IPS-NIHi7 (cell line): ENCODE measurements at regions not wholly inside any gene's neighbourhood (a gene's known extent, or its start where the extent isn't known, plus 50 kb on each side); places are given as distances from the start of the nearest gene placed in this dataset.

ENCODE experiments used
- DNase-seq: peaks from one replicate; pipeline ENCODE4 v3.0.0; 2012; ENCODE audit warnings: mixed read lengths; ENCODE audit errors: extremely low spot score

DNA sequence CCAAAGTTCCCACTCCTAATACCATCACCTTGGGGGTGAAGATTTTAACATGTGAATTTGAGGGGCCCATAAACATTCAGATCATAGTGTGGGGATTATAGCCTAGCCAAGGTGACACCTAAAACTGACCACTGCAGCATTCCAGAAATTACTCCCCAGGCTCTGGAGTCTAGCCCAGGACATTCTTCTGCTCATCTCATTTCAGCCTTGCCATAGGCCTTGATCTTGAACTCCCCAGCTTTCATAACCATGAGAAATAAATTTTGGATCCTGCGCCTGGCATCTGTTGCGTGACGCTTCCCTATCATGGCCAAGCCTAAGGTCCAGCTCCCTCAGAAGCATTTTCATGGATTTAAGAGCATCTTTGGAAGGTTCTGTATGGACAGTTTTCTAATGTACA lies 502.9 kb upstream of the THBS1 start:
- no peak for DNase-seq

DNA sequence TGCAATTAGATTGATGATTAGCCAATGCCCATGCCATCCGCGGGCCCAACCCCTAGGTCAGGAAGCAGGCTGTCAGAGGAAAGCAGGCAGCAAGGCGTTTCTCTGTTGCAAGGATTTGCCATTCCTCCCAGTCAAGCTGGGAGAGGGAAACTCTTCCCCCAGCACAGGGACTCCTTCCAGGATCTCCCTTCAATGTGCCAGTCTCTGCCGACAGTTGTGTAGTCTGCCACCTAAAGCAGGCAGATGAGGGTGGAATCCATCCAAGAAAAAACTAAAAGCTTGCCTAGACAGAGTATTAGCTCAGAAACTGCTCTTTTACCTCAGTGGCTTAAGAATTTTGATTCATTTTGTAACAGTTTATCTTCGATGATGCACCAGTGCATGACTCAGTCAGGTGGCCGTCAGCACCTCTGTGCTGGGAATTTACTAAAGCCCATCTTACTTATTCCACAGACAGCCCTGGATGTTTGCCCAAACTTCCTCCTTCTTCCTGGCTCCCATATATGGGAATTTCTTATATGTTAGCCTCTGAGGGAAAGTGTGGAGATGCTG lies 501.5 kb upstream of the THBS1 start:
- no peak for DNase-seq

DNA sequence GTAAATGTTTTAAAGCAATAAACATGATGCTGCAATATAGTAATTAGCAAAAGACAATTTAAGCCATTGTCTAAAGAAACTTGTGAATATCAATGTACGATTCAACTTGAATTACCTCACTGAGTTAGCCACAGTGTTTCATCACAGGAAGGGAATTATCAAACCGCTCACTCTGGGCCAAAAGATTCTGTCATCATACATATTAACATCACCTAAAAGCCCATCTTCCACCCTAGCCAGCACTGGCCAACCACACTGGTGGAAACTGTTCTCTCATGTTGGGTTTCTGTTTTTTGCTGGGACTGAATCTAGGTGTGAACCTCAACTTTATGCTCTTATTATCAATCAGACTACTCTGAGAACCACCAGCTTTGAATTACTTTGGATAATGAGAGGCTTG lies 497.7 kb upstream of the THBS1 start:
- no peak for DNase-seq

DNA sequence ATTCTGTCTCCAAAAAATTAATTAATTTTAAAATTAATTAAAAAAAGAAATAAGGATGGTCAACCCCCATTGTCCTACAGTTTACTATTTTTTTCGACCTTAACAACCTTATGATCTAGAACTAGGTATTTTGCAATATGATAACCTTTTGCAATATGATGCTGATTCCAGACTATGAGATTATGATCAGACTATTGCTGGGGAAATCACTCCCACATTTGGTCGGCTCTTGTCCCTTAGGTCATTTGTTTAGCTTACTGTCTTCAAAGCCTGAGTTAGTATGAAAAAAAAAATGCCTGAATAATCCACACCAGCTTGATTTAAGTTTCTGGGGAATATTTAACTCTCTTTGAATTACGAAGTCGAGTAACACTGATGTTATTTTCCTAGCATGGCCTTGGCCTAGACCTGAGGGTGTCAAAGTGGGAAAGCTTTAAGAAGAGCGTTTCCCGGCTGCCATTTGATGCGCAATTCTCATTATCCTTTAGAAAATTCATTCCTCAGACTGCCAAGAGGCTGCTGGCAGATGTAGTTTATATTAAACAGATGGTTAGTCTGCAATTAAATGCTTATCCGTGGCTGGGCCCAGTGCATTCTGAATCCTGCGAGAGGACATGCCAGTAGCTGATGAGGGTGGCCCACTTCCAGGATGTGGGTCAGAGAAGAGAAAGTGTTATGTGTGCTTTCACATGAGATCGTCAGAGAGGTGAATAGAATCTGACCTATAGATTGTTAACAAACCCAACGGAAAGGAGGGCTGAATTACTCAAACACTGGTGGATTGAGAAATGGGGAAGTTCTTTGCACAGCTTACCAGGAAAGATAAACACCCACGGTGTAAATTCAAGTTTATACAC lies 496.0 kb upstream of the THBS1 start:
- no peak for DNase-seq

DNA sequence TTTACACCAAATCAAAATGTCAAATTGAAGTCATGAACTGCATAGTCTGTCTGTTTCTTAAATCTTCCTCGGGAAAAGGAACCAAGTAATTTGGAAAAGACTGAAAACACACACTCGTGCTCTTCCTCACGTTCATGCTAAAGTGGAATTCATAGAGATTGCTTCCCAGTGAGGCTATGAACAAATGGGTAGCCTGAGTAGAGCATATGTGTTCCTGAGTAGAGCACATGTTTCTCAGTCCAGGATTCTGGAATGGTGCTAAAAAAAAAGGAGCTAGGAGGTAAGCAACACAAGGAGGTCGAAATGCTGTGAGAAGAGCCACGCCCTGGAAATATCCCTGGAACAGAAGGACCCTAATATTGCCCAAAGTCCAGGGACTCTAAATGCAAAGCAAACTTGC lies 494.2 kb upstream of the THBS1 start:
- no peak for DNase-seq

DNA sequence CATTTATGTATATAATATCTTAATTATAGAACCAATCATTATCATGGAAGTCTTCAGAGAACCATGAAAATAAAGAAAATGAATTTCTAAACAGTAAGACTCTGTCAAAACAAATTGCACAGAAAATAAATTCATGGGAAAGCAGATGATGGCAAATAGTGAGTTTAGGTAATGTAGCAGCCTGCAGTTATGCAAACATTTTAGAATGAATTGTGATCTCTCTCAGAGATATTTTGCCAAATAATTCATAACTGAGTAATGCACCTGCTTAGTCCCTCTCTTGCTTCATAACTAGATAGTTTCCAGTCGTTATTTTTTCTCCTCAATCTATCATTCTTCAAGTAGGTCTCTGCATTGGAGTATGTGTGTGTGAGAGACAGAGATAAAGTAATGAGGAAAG lies 492.7 kb upstream of the THBS1 start:
- DNase-seq: no peak

DNA sequence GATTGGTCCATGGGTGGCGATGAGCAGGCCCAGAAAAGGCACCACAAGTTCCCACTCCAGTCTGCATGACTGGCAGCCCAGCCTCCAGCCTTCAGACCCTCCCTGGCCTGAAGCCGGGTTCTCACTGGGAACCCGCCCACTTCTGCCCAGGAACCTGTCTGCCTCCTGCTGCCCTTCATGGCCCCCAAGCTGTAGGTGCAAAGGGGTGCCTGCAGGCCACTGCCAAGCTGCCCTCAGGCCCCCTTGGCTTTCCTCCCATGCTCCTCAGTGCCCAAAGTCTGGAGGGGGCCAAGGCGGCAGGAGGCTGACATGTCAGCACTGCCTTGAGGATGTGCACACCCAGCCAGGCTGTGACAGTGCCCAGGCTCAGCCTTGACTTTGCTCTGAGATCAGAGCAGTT lies 488.5 kb upstream of the THBS1 start:
- no peak for DNase-seq

DNA sequence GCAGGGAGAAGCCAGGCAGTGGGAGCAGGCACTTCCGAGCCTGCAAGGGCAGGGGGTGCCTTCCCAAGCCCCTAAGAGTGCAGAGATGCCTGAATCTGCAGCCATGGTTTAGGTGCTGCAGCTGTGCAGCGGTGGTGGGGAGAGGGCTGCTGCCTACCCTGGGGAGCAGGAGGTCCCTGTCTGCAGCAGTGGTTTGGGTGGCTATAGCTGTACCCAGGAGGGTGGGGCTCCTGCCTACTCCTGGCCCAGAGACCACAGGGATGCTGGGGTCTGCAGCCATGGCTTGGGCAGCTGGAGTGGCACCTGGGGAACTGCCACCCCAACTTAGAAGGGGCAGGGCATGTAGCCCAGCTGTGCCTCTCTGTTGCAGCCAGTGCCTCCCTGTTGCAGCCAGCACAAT lies 488.1 kb upstream of the THBS1 start:
- DNase-seq: no peak

DNA sequence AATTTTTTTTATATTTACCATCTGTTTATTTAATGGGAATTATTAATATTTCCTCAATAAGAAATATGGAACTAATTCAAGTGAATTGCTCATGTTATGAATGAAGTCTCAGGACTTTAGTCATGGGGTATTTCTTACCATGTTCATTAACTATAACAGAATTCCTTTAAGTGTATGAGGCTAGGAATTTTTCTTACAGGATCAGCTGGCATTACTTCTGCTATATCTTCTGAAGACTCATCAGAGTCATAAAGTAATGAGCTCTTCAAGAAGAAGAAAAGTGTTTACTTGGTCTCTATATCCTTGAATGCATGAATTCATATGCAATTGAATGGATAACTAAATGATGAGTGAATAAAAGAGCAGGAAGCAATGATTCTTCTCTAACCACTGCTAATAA lies 486.8 kb upstream of the THBS1 start:
- DNase-seq: no peak

DNA sequence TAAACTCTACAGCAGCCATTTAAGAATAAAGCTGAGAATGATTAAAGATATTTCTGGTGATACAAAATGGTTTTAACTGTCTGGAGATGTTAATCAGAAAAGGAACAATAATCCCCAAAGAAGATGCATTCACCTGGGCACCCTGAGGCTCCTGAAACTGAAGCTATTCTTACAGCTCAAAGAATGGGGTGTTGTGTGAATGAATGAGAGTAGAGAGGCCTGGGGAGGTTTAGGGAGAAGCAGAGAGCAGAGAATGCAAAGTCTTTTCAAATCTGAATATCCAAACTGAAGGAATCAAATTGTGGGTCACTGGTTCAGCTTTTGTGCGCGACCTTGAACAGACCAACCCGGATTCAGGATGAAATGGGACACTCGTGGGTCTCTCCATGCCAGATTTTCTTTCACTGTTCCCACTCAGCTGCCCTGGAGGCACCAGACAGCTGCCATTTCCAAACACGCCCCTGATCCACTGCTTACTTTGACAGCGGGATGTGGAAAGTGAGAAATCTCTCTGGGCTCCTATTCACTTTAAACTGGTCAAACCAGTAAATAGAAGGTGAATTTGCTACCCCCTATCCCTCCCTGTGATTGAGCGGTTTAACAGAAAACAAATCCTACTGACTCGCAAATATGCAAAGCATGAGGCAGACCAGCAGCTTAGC lies 485.5 kb upstream of the THBS1 start:
- peak; percentile 31 for DNase-seq

DNA sequence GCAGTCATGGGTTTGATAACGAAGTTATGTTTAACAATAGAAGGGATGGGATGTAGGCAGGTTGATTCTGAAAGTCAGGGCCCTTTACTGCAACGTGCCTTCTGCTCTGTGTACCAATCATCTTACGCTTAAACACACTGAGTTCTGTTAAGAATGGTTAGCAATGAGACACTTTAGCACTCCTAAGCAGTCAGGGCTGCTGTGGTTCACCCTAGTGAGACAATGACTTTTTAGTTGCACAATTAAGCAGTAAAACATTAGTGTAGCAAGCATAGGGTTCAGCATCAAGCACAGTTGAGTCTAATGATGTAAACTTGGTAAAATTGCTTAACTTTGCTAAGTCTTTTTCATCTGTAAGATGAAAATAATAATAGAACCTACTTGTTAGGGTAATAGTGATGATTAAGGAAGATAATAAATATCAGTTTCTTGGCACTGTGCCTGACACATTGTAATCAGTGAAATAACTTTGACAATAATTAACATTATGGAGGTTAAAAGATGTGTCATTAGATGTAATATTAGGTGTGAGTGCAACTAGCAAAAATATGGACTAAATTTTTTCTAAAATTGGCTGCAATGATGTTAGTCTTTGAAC lies 484.2 kb upstream of the THBS1 start:
- no peak for DNase-seq

DNA sequence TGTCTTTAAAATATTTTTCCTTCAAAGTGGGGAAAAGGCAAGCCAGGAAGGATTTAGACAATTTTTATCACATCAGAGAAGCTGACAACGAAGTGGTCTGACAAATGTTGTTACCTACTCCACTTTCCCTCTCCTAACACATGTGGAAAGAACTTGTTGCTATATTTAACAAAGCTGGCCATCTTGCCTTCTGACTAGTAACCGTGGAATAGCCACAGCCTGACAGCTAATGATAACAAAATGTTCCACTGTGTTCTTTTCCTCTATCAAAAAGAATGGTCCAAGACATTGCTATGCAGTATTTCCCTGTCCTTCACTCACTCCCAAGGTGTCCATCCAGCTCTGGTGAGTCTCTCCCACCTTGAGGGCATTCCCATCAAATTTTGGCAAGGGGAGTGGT lies 481.4 kb upstream of the THBS1 start:
- DNase-seq: no peak

DNA sequence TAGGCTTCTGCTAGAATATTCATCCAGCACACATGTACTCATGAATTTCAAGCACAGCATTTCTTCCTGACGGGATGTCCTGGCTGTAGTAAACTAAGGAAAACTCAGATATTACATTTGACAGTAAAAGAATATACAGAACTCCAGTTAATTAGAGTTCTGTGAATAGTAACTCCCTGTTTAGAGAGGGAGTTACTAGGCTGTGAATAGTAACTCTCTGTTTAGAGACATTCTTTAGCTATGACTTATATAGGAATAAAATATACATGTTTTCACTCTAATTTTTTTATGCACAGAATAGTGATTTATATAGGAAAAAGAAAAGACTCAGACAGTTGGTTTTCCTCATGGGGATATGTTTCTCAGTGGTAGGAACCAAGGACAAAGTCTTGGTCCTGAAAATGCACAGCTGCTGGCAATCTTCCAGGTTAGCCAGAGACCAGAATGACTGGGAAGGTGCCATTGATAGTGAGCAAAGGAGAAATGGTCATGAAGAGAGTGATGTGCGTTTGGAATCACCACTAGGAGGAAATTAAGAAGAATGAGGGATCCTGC lies 480.7 kb upstream of the THBS1 start:
- no peak for DNase-seq

DNA sequence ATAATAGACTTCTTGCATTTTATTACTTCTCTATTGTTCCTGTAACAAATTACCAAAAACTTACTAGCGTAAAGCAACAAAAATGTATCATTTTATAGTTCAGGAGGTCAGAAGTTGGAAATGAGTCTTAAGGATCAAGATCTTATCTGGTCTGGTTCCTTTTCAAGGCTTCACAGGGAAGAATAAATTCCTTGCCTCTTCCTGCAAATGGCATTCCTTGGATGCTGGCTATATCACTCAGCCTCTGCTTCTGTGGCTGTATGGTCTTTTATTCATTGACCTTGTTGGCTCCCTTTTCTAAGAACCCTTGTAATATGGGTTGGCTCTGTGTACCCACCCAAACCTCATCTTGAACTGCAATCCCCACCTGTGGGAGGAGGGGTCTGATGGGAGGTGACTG lies 478.4 kb upstream of the THBS1 start:
- no peak for DNase-seq

DNA sequence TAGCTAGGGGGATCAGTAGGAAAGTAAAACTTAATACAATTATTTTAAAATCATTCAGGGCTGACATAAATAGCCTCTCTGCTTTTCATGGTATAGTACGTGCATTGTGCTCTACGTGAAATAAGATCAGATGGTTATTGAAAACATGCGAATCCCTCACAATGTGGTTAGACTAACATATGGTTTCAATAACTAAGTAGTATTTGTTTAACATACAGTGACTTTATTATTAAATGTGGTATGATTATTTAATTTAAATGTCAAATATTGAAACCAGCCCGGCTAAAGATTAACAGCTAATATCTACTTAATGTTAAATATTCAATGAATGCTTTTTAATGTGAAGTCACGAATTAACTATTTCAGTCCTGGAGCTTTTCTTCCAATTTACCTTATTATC lies 473.9 kb upstream of the THBS1 start:
- DNase-seq: no peak

DNA sequence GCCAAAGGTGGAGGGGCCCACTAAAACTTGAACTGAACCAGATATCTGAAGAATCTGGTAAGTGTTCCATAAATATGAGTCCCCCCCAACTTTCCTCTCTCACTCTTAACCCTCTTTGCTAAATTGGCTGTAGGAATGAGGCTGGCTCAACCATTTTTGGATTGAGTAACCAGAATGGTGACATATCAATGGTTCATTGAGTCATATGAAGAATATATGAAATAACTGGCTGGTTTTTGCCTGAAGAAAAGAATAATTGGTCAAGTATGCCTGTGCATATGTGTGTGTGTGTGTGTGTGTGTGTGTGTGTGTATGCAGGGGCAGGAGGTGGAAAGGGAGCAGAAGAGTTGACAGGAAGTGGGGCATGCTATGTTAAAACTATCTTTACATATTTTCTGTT lies 472.9 kb upstream of the THBS1 start:
- no peak for DNase-seq

DNA sequence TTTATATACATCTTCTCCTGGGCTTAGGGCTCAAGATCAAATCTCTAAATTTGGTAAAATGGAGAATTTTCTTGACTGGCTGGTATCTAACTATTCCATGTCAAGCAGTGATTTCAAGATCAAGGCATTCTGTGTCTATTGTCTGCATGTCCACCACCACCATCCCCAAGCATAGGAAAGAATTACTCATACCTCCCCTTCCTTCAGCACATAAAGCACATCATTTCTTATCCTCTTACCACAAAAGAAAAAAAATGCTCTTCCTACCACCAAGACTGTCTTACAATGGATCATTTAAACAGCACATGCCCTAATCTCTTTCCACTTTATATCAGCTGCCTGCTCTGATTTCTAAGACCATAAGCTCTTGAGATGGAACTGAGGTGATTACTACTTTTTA lies 470.5 kb upstream of the THBS1 start:
- DNase-seq: no peak

DNA sequence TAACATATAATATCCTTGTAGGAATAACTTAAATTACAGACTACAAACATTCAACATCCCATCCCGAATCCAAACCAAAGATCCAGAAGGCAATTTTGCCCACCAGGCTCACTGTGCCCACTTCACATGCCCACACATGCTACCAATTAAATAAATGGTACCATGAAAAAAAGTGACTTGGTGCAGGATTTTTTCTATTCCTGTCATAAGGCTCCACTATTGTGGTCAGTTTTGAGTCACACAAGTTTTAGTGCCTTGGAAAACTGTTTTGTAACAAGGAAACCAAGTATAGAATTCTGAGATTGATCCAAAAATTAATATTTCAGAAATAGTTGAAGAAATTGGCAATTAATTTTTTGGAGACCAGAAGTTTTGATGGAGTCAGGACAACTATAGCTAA lies 470.1 kb upstream of the THBS1 start:
- DNase-seq: no peak

DNA sequence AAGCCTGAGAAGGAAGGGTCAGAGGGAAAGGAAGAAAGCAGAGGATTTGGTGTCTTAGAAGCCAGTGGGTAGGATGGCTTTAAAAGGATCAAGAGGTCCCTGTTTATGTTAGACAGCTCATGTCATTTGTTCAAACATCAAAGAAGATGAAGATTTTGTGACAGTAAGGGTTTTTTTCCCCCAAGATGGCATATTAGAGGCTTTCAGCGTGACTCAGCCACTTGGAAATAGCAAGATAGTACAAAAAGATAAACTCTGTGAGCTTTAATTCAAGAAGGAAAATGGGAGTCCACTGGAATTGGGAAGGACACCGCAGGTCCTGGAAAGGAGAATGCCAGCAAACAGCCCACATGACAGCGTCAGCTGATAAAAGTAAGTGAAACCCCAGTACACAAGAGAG lies 467.1 kb upstream of the THBS1 start:
- DNase-seq: no peak

DNA sequence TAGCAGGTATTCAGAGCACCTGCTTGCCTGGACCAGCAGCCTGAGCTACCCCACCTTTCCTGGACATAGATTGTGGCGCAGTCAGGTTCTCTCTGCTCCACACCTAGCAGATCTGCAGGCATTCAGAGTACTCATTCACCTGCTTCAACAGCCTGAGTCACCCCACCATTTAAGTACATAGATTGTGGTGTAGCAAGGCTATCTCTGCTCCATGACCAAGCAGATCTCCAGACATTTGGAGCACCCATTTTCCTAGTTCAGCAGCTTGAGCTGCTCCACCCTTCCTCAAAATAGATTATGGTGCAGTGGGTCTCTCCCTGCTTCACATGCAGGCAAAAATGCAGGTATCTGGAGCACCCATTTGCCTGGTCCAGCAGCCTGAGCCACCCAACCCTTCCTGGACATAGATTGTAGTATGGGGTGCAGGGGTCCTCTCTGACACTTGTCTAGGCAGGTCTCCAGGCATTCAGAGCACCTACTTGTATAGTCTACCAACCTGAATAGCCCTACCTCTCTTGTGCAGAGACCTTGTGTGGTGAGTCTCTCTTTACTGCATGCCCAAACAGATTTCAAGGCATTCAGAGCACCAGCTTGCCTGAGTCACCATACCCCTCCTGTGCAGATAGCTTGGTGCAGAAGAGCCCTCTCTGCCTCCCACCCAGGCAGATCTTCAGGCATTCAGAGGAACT lies 466.0 kb upstream of the THBS1 start:
- DNase-seq: no peak

DNA sequence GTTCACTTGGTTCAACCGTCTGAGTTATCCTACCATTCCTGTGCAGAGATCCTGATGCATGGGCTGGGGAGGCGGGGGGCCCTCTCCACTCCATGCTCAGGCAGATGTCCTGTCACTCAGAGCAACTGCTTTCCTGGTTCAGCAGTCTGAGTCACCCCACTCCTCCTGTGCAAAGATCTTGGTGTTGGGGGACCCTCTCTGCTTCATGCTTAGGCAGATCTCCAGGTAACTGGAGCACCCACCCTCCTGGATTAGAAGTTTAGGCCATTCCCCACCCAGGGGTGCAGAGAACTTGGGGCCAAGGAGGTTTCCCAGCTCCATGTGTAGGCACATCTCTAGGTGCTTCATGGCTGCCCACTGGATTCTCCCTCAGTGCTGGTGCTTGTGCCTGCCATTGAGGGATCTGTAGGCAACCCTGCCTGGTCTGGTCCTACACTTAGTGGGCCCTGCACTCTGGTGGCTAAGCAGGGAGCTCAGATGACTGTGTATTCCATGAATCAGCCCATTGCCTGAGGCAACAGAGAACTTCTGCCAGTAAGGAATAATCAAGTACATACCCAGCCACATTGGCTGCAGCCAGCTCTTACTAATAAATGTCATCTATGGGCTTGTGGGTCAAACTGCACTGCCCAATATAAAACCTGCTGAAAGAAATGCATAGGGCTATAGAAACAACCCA lies 465.4 kb upstream of the THBS1 start:
- no peak for DNase-seq
